ENCODE measurements at regions not wholly inside any gene's neighbourhood (a gene's known extent, or its start where the extent isn't known, plus 50 kb on each side); places are given as distances from the start of the nearest gene placed in this dataset.

DNA sequence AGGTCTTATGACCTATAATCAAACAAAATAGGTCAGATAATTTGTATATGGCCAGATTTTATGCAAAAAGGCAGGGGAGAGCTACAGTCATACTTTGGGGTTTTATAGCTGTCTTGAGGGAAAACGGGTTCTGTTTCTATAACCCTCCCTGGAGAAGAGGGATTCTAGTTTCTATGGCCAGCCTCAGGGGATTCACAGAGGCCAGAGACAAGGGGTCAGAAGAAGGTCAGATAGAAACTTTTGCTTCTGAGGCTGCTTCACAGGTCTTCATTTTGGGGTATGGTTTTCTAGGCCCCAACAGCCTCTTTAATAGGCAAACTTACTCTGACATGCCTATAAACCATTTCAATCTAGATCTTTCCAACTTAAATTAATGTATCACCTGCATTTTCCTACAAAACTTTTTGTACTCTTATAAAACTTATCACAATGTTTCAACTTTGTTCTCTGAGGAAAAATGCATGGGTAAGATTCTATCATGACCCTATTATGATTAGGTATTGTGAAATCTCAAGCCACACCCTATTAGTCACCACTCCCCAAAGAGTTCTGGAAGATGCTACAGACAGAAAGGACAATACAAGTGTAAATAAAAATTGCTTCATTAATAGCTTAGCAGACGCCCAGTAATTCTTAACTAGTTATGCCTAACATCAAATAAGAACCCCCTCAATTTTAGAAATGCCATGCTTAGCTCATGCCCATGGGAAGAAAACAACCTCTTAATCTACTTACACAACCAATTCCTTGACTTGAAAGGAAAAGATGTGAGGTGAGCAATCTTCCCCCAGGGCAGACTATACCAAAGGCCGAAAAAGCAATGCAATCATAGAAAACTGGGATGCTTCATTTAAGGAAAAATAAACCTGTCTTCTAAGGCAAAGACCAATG lies 396.6 kb downstream of the TLR4 start:
- Histone ChIP-seq H3K36me3 (ENCODE audit: control insufficient read depth, insufficient read depth, low read length) (no peaks in the 10 kb centered on the region), H3K27ac (ENCODE audit: insufficient read depth, low read length) (no peak overlapping the region), H3K27me3 (ENCODE audit: control insufficient read depth, insufficient read depth, low read length) (no peaks in the 10 kb centered on the region), H3K9me3 (ENCODE audit: control insufficient read depth, insufficient read depth, low read depth, low read length) (no peaks in the 10 kb centered on the region), H3K9ac (ENCODE audit: insufficient read depth, low read length) (no peak overlapping the region), H3K79me2 (ENCODE audit: control insufficient read depth, insufficient read depth, low read length) (no peaks in the 10 kb centered on the region), H3K4me3 (replicated peaks in 1 of 4; ENCODE audit: control extremely low read depth in 1 of 4, insufficient read depth in 1 of 4, low read depth in 3 of 4, low read length in 4 of 4) (no peak overlapping the region), H2AFZ (ENCODE audit: low read length) (no peak overlapping the region), H4K20me1 (ENCODE audit: control insufficient read depth, extremely low read depth, insufficient read depth, low read length) (no peaks in the 10 kb centered on the region), H3K4me1 (ENCODE audit: control insufficient read depth, extremely low read depth, insufficient read depth, low read length) (no peaks in the 10 kb centered on the region), H3K4me2 (ENCODE audit: extremely low read depth, insufficient read depth, low read length) (no peak overlapping the region)
- no peak for TF ChIP-seq EZH2 (IDR thresholded peaks at IDR 0.05; ENCODE audit: low read length, missing control alignments)
- TF ChIP-seq, protein P1, sequence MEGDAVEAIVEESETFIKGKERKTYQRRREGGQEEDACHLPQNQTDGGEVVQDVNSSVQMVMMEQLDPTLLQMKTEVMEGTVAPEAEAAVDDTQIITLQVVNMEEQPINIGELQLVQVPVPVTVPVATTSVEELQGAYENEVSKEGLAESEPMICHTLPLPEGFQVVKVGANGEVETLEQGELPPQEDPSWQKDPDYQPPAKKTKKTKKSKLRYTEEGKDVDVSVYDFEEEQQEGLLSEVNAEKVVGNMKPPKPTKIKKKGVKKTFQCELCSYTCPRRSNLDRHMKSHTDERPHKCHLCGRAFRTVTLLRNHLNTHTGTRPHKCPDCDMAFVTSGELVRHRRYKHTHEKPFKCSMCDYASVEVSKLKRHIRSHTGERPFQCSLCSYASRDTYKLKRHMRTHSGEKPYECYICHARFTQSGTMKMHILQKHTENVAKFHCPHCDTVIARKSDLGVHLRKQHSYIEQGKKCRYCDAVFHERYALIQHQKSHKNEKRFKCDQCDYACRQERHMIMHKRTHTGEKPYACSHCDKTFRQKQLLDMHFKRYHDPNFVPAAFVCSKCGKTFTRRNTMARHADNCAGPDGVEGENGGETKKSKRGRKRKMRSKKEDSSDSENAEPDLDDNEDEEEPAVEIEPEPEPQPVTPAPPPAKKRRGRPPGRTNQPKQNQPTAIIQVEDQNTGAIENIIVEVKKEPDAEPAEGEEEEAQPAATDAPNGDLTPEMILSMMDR (conservative IDR thresholded peaks at IDR 0.05 in 1 of 2, IDR thresholded peaks at IDR 0.05 in 1 of 2; ENCODE audit: low read depth in 1 of 2, low read length in 2 of 2) = no peak
- no peak for DNase-seq (ENCODE audit: low read depth in 2 of 2)

DNA sequence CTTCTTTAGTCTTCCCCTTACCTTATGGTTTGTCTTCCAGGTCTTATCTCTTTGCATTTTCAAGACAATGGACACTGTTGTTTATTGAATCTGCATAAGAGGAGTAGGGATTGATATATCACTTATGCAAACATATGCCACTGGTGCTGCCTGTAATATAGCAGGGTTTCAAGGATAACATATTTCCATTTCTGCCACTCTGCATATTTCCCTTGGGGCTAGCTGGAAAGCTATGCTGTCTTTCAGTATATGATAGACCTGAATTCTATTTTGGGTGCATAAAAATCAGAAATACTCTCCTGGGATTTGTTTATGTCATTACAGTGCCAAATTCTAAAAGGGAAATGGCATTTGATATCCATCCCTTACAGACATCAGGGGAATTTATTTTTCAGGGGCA lies 400.2 kb downstream of the TLR4 start:
- Histone ChIP-seq H3K27ac (ENCODE audit: insufficient read depth, low read length) (no peak overlapping the region), H2AFZ (ENCODE audit: low read length) (no peak overlapping the region), H3K79me2 (ENCODE audit: control insufficient read depth, insufficient read depth, low read length) (no peaks in the 10 kb centered on the region), H3K9me3 (ENCODE audit: control insufficient read depth, insufficient read depth, low read depth, low read length) (no peaks in the 10 kb centered on the region), H3K4me1 (ENCODE audit: control insufficient read depth, extremely low read depth, insufficient read depth, low read length) (no peaks in the 10 kb centered on the region), H4K20me1 (ENCODE audit: control insufficient read depth, extremely low read depth, insufficient read depth, low read length) (no peaks in the 10 kb centered on the region), H3K36me3 (ENCODE audit: control insufficient read depth, insufficient read depth, low read length) (no peaks in the 10 kb centered on the region), H3K4me2 (ENCODE audit: extremely low read depth, insufficient read depth, low read length) (no peak overlapping the region), H3K9ac (ENCODE audit: insufficient read depth, low read length) (no peak overlapping the region), H3K4me3 (replicated peaks in 1 of 4; ENCODE audit: control extremely low read depth in 1 of 4, insufficient read depth in 1 of 4, low read depth in 3 of 4, low read length in 4 of 4) (no peak overlapping the region), H3K27me3 (ENCODE audit: control insufficient read depth, insufficient read depth, low read length) (no peaks in the 10 kb centered on the region)
- TF ChIP-seq, protein P1 (conservative IDR thresholded peaks at IDR 0.05 in 1 of 2, IDR thresholded peaks at IDR 0.05 in 1 of 2; ENCODE audit: low read depth in 1 of 2, low read length in 2 of 2) = no peak
- TF ChIP-seq EZH2 (IDR thresholded peaks at IDR 0.05; ENCODE audit: low read length, missing control alignments) = no peak
- DNase-seq (ENCODE audit: low read depth in 2 of 2) = no peak

DNA sequence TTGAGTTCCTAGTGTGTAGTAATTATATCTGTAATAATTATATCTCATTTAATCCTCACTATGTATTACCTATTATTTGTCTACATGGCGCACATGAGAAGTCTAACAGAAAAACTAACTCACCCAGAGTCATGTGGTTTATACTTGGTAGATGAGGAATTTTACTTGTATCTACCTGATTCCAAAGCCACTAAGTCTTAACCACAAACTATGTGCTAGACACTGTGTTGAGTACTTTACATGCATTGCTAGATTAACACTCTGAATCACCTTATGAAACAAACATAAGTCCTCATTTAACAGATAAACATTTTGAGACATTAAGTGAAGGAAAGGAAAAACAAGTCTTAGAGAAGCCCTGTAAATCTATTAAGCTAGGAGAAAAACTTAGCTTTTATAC lies 404.8 kb downstream of the TLR4 start:
- Histone ChIP-seq H3K79me2 (ENCODE audit: control insufficient read depth, insufficient read depth, low read length) (no peaks in the 10 kb centered on the region), H2AFZ (ENCODE audit: low read length) (no peak overlapping the region), H3K9me3 (ENCODE audit: control insufficient read depth, insufficient read depth, low read depth, low read length) (no peaks in the 10 kb centered on the region), H3K27me3 (ENCODE audit: control insufficient read depth, insufficient read depth, low read length) (no peaks in the 10 kb centered on the region), H3K4me2 (ENCODE audit: extremely low read depth, insufficient read depth, low read length) (no peak overlapping the region), H3K4me1 (ENCODE audit: control insufficient read depth, extremely low read depth, insufficient read depth, low read length) (no peaks in the 10 kb centered on the region), H3K9ac (ENCODE audit: insufficient read depth, low read length) (no peak overlapping the region), H4K20me1 (ENCODE audit: control insufficient read depth, extremely low read depth, insufficient read depth, low read length) (no peaks in the 10 kb centered on the region), H3K27ac (ENCODE audit: insufficient read depth, low read length) (no peak overlapping the region), H3K36me3 (ENCODE audit: control insufficient read depth, insufficient read depth, low read length) (no peaks in the 10 kb centered on the region), H3K4me3 (replicated peaks in 1 of 4; ENCODE audit: control extremely low read depth in 1 of 4, insufficient read depth in 1 of 4, low read depth in 3 of 4, low read length in 4 of 4) (no peak overlapping the region)
- peak in 1 of 2 donors; percentile 4 for DNase-seq (ENCODE audit: low read depth in 2 of 2)
- no peak for TF ChIP-seq EZH2 (IDR thresholded peaks at IDR 0.05; ENCODE audit: low read length, missing control alignments)
- TF ChIP-seq, protein P1 (conservative IDR thresholded peaks at IDR 0.05 in 1 of 2, IDR thresholded peaks at IDR 0.05 in 1 of 2; ENCODE audit: low read depth in 1 of 2, low read length in 2 of 2) = no peak
